IMR-90 (cell line): ENCODE measurements at regions not wholly inside any gene's neighbourhood (a gene's known extent, or its start where the extent isn't known, plus 50 kb on each side); places are given as distances from the start of the nearest gene placed in this dataset.

ENCODE experiments used
- ATAC-seq: fragments of 200-7000 bp; cut with Tn5 transposase; 2 replicates; pipeline ENCODE4 v1.9.1; 2020; ENCODE audit warnings: low read depth, mild to moderate bottlenecking, moderate library complexity
- BruUV-seq: library from RNA; stranded (reverse); fragments of 400-500 nt; replicated peaks from 2 replicates; lab custom pipeline; 2021; lab: Mats Ljungman, UMichigan
- CTCF ChIA-PET: fragments of 300-600 bp; formaldehyde crosslinking; extraction: SDS; loops from one replicate; lab custom pipeline; 2021; ENCODE audit warnings: antibody characterized with exemption; lab: Yijun Ruan, JAX
- POLR2A ChIA-PET: fragments of 300-600 bp; sonication (Branson Sonifier 250); formaldehyde crosslinking; loops from one replicate; lab custom pipeline; 2022; ENCODE audit warnings: antibody characterized with exemption; ENCODE audit not compliant: unreplicated experiment; lab: Charles Lee
- DNase-seq: peaks from one replicate; pipeline ENCODE4 v3.0.0; 2013
- H2AFZ ChIP-seq: replicated peaks from 2 replicates; pipeline ENCODE3; 2013; ENCODE audit warnings: low read length, mild to moderate bottlenecking; ENCODE audit not compliant: poor library complexity
- H2AK5ac ChIP-seq: 2 replicates; pipeline ENCODE4 v1.6.1; 2013; ENCODE audit warnings: low read depth, low read length, inconsistent platforms
- H2AK9ac ChIP-seq: replicated peaks from 2 replicates; pipeline ENCODE3; 2013; ENCODE audit warnings: mild to moderate bottlenecking, low read depth, low read length, moderate library complexity; ENCODE audit not compliant: poor library complexity
- H2BK120ac ChIP-seq: 2 replicates; pipeline ENCODE4 v1.6.1; 2013; ENCODE audit warnings: low read depth, low read length, inconsistent platforms
- H2BK15ac ChIP-seq: 3 replicates; pipeline ENCODE4 v1.6.1; 2013; ENCODE audit warnings: low read depth, low read length, inconsistent platforms
- H2BK20ac ChIP-seq: 2 replicates; pipeline ENCODE4 v1.6.1; 2013; ENCODE audit warnings: low read depth, mild to moderate bottlenecking, inconsistent platforms, low read length, moderate library complexity
- H2BK5ac ChIP-seq: 2 replicates; pipeline ENCODE4 v1.6.1; 2013; ENCODE audit warnings: mild to moderate bottlenecking, low read depth, low read length, inconsistent platforms; ENCODE audit not compliant: poor library complexity, severe bottlenecking
- H3K14ac ChIP-seq: replicated peaks from 2 replicates; pipeline ENCODE4 v1.6.1; 2013; ENCODE audit warnings: low read depth, low read length, inconsistent platforms
- H3K18ac ChIP-seq: 2 replicates; pipeline ENCODE4 v1.6.1; 2013; ENCODE audit warnings: low read depth, low read length, control low read depth
- H3K23ac ChIP-seq: 2 replicates; pipeline ENCODE4 v1.6.1; 2013; ENCODE audit warnings: low read depth, low read length, inconsistent platforms
- H3K27ac ChIP-seq: 2 replicates; pipeline ENCODE4 v1.5.1; 2013; ENCODE audit warnings: mild to moderate bottlenecking, control low read depth, low read length; ENCODE audit not compliant: insufficient read depth
- H3K27me3 ChIP-seq: 2 replicates; pipeline ENCODE4 v1.6.1; 2013; ENCODE audit warnings: low read length; ENCODE audit not compliant: control insufficient read depth, insufficient read depth
- H3K36me3 ChIP-seq: 2 replicates; pipeline ENCODE4 v1.6.1; 2013; ENCODE audit warnings: low read length, mixed read lengths; ENCODE audit not compliant: control insufficient read depth, insufficient read depth
- H3K4ac ChIP-seq: 2 replicates; pipeline ENCODE4 v1.6.1; 2013; ENCODE audit warnings: low read depth, low read length, inconsistent platforms
- H3K4me1 ChIP-seq: 2 replicates; pipeline ENCODE4 v1.6.1; 2013; ENCODE audit warnings: low read length, mixed read lengths; ENCODE audit not compliant: control insufficient read depth, insufficient read depth
- H3K4me2 ChIP-seq: 2 replicates; pipeline ENCODE4 v1.6.1; 2013; ENCODE audit warnings: low read depth, mild to moderate bottlenecking, control low read depth, low read length, moderate library complexity
- H3K4me3 ChIP-seq: 2 replicates; pipeline ENCODE4 v1.5.1; 2013; ENCODE audit warnings: low read depth, mild to moderate bottlenecking, control low read depth, low read length, moderate library complexity; ENCODE audit not compliant: insufficient read depth
- H3K56ac ChIP-seq: 2 replicates; pipeline ENCODE4 v1.6.1; 2013; ENCODE audit warnings: low read length, inconsistent platforms; ENCODE audit not compliant: insufficient read depth; ENCODE audit errors: extremely low read depth
- H3K79me1 ChIP-seq, 2 experiments: 2 replicates each; pipeline ENCODE4 v1.6.1; 2013; ENCODE audit warnings: low read length in 2 of 2, inconsistent platforms in 1 of 2, low read depth in 1 of 2
- H3K9ac ChIP-seq: 2 replicates; pipeline ENCODE4 v1.6.1; 2013; ENCODE audit warnings: low read depth, low read length, control low read depth
- H3K9me1 ChIP-seq: 2 replicates; pipeline ENCODE4 v1.6.1; 2013; ENCODE audit warnings: low read length, inconsistent platforms; ENCODE audit not compliant: insufficient read depth
- H3K9me3 ChIP-seq: 2 replicates; pipeline ENCODE4 v1.6.1; 2013; ENCODE audit warnings: low read length; ENCODE audit not compliant: control insufficient read depth, insufficient read depth
- H4K20me1 ChIP-seq: 2 replicates; pipeline ENCODE4 v1.6.1; 2013; ENCODE audit warnings: low read length, inconsistent platforms; ENCODE audit not compliant: insufficient read depth
- H4K5ac ChIP-seq: 2 replicates; pipeline ENCODE4 v1.6.1; 2013; ENCODE audit warnings: mild to moderate bottlenecking, low read depth, low read length, control low read depth
- H4K8ac ChIP-seq, 2 experiments: 2 replicates each; pipeline ENCODE4 v1.6.1; 2013; ENCODE audit warnings: low read depth in 2 of 2, low read length in 2 of 2, control low read depth in 1 of 2, inconsistent platforms in 1 of 2
- H4K91ac ChIP-seq: 2 replicates; pipeline ENCODE4 v1.6.1; 2013; ENCODE audit warnings: low read depth, low read length, inconsistent platforms; ENCODE audit not compliant: insufficient read depth
- BHLHE40 ChIP-seq: fragments of 150-350 bp; IDR thresholded peaks from 2 replicates; pipeline ENCODE4 v1.6.1; 2016; ENCODE audit warnings: mild to moderate bottlenecking, low read depth, low read length
- CEBPB ChIP-seq: IDR thresholded peaks from 2 replicates; pipeline ENCODE4 v1.6.1; 2012; ENCODE audit warnings: low read depth, low read length, improper control_type of control experiment
- CHD1 ChIP-seq: IDR thresholded peaks from 2 replicates; pipeline ENCODE4 v1.6.1; 2012; ENCODE audit warnings: low read depth, low read length, improper control_type of control experiment
- CTCF ChIP-seq: conservative IDR thresholded peaks from 2 replicates; pipeline ENCODE4 v1.5.1; 2012; ENCODE audit warnings: mild to moderate bottlenecking, low read depth, low read length, improper control_type of control experiment
- ELK1 ChIP-seq: fragments of 150-350 bp; IDR thresholded peaks from 2 replicates; pipeline ENCODE4 v1.6.1; 2016; ENCODE audit warnings: low read depth, mild to moderate bottlenecking, low read length, moderate library complexity, borderline replicate concordance
- FOS ChIP-seq: fragments of 150-350 bp; IDR thresholded peaks from 2 replicates; pipeline ENCODE4 v1.6.1; 2016; ENCODE audit warnings: low read depth, low read length
- MAZ ChIP-seq: IDR thresholded peaks from 2 replicates; pipeline ENCODE4 v1.6.1; 2012; ENCODE audit warnings: low read depth, mild to moderate bottlenecking, low read length, improper control_type of control experiment, moderate library complexity, borderline replicate concordance
- MXI1 ChIP-seq: IDR thresholded peaks from 2 replicates; pipeline ENCODE4 v1.6.1; 2012; ENCODE audit warnings: low read depth, mild to moderate bottlenecking, low read length, moderate library complexity, borderline replicate concordance
- NFE2L2 ChIP-seq: fragments of 150-350 bp; IDR thresholded peaks from 2 replicates; pipeline ENCODE4 v1.6.1; 2016; ENCODE audit warnings: low read depth, mild to moderate bottlenecking, low read length
- RAD21 ChIP-seq: IDR thresholded peaks from 2 replicates; pipeline ENCODE4 v1.6.1; 2012; ENCODE audit warnings: low read length, improper control_type of control experiment
- RCOR1 ChIP-seq: IDR thresholded peaks from 2 replicates; pipeline ENCODE4 v1.6.1; 2012; ENCODE audit warnings: mild to moderate bottlenecking, low read length, improper control_type of control experiment; ENCODE audit not compliant: insufficient replicate concordance
- RFX5 ChIP-seq: IDR thresholded peaks from 2 replicates; pipeline ENCODE4 v1.8.0; 2012; ENCODE audit warnings: low read depth, mild to moderate bottlenecking, low read length, moderate library complexity
- SMC3 ChIP-seq: fragments of 150-350 bp; IDR thresholded peaks from 2 replicates; pipeline ENCODE4 v1.6.1; 2016; ENCODE audit warnings: low read depth, mild to moderate bottlenecking, antibody characterized with exemption, low read length, moderate library complexity
- USF2 ChIP-seq: fragments of 150-350 bp; IDR thresholded peaks from 2 replicates; pipeline ENCODE4 v1.6.1; 2017; ENCODE audit warnings: mild to moderate bottlenecking, antibody characterized with exemption, low read length, low read depth
- WGBS, 2 experiments: methylation state at CpG; one replicate each; pipeline versions ENCODE4 v1.1.5 to v1.1.7; 2013; ENCODE audit warnings: missing lambda C conversion rate in 2 of 2; ENCODE audit not compliant: insufficient read length in 1 of 2; ENCODE audit errors: extremely low coverage in 2 of 2; 5-methylcytosine and 5-hydroxymethylcytosine counted together
- dilution Hi-C: fragments of 300-500 bp; cut with HindIII; formaldehyde crosslinking; loops from one replicate; pipeline ENCODE4 v1.14.3; 2018; ENCODE audit warnings: low sequenced_read_pairs; ENCODE audit not compliant: unreplicated experiment
- in situ Hi-C: fragments of 300-500 bp; cut with MboI; formaldehyde crosslinking; loops from 3 replicates; pipeline ENCODE4 v1.14.3; 2019; ENCODE audit warnings: low sequenced_read_pairs, inconsistent platforms, mixed read lengths
- intact Hi-C: fragments of 100-400 bp; cut with micrococcal nuclease; formaldehyde crosslinking; loops from 2 replicates; pipeline ENCODE4 v1.10.0; 2022

- DNase-seq = no peak
- no peak overlapping the region for H4K5ac ChIP-seq
- H3K4me3 ChIP-seq = no peak overlapping the region
- H3K4me2 ChIP-seq = no peak overlapping the region
- no peak overlapping the region for H2BK120ac ChIP-seq
- no peak overlapping the region for H4K8ac ChIP-seq
- no peak overlapping the region for H3K14ac ChIP-seq
- H4K20me1 ChIP-seq = no peaks in the 10 kb centered on the region
- no peak overlapping the region for H2AFZ ChIP-seq
- no peak overlapping the region for H3K56ac ChIP-seq
- H2AK5ac ChIP-seq = no peak overlapping the region
- H3K27ac ChIP-seq = no peak overlapping the region
- no peak overlapping the region for H4K91ac ChIP-seq
- in situ Hi-C loops = no loop called here
- TF ChIP-seq RAD21 = no peak
- TF ChIP-seq USF2 = no peak
- TF ChIP-seq CEBPB = no peak
- TF ChIP-seq SMC3 = no peak
- no peak for TF ChIP-seq FOS
- TF ChIP-seq MXI1 = no peak
- no peak for TF ChIP-seq BHLHE40
- TF ChIP-seq CHD1 = no peak
- TF ChIP-seq RCOR1 = no peak
- TF ChIP-seq RFX5 = no peak
- no peak for TF ChIP-seq NFE2L2
- TF ChIP-seq ELK1 = no peak
- TF ChIP-seq CTCF = no peak
- TF ChIP-seq MAZ = no peak
- no peak overlapping the region for H2BK5ac ChIP-seq
- intact Hi-C loops = no loop called here
- POLR2A ChIA-PET = no interaction called here
- no peak overlapping the region for H3K9ac ChIP-seq
- no peaks in the 10 kb centered on the region for H3K9me3 ChIP-seq
- no peak overlapping the region for H3K18ac ChIP-seq
- no peak overlapping the region for H3K4ac ChIP-seq
- no peaks in the 10 kb centered on the region for H3K36me3 ChIP-seq
- no peaks in the 10 kb centered on the region for H3K9me1 ChIP-seq
- no peak for ATAC-seq
- no peak overlapping the region for H2BK15ac ChIP-seq
- H3K4me1 ChIP-seq = no peaks in the 10 kb centered on the region
- BruUV-seq = no TSS peak
- no peak overlapping the region for H2AK9ac ChIP-seq
- no peak overlapping the region for H3K23ac ChIP-seq
- H3K79me1 ChIP-seq = no peaks in the 10 kb centered on the region
- CTCF ChIA-PET = no interaction called here
- dilution Hi-C loops = no loop called here
- no peak overlapping the region for H2BK20ac ChIP-seq
- WGBS, 2 experiments = no CpG with 5 or more reads among the region's 2 CpGs
- H3K27me3 ChIP-seq = no peaks in the 10 kb centered on the region
These were observed 178.9 kb downstream of the METTL4 start for GRCh38 chr18:2392446-2392845.
